B cell (primary cell): ENCODE measurements at regions not wholly inside any gene's neighbourhood (a gene's known extent, or its start where the extent isn't known, plus 50 kb on each side); places are given as distances from the start of the nearest gene placed in this dataset.

Experiments used
- ATAC-seq: fragments of 200-7000 bp; cut with Tn5 transposase; one replicate; pipeline ENCODE4 v1.10.0; 2021; ENCODE audit warnings: low read depth, mild to moderate bottlenecking, moderate number of reproducible peaks, moderate library complexity
- CTCF ChIA-PET: fragments of 350-600 bp; sonication (Branson Sonifier 250); formaldehyde crosslinking; loops from one replicate; lab custom pipeline; 2021; ENCODE audit warnings: antibody characterized with exemption, inconsistent platforms; lab: Charles Lee
- POLR2A ChIA-PET: fragments of 350-600 bp; sonication (Branson Sonifier 250); formaldehyde crosslinking; loops from one replicate; lab custom pipeline; 2021; ENCODE audit warnings: antibody characterized with exemption; lab: Charles Lee
- DNase-seq: peaks from one replicate; pipeline ENCODE4 v3.0.0; 2013
- H2AFZ ChIP-seq: 2 replicates; pipeline ENCODE4 v1.6.1; 2012; ENCODE audit warnings: mild to moderate bottlenecking, low read depth, low read length; ENCODE audit not compliant: insufficient read depth, poor library complexity, severe bottlenecking
- H3K27ac ChIP-seq, 2 donors: 1 replicate in 1 of 2; 2 replicates in 1 of 2; pipeline ENCODE4 v1.5.1; 2012 to 2013; ENCODE audit warnings: low read length in 2 of 2, mild to moderate bottlenecking in 2 of 2, moderate library complexity in 1 of 2
- H3K27me3 ChIP-seq, 4 experiments: fragments of 200-600 bp in 1 of 4; sonication (generic) in 1 of 4; replicated peaks in 1 of 4; 1 replicate in 2 of 4; 2 replicates in 2 of 4; pipeline versions ENCODE4 v1.6.1 to v1.7.0; 2013 to 2016; ENCODE audit warnings: low read length in 3 of 4, mild to moderate bottlenecking in 2 of 4, mixed read lengths in 1 of 4, moderate library complexity in 1 of 4; ENCODE audit not compliant: insufficient read depth in 4 of 4, control insufficient read depth in 3 of 4; ENCODE audit errors: control extremely low read depth in 1 of 4
- H3K36me3 ChIP-seq, 2 experiments: replicated peaks in 1 of 2; 1 replicate in 1 of 2; 2 replicates in 1 of 2; pipeline versions ENCODE4 v1.6.1 to v1.7.1; 2013; ENCODE audit warnings: low read length in 1 of 2; ENCODE audit not compliant: insufficient read depth in 2 of 2, control insufficient read depth in 1 of 2; ENCODE audit errors: control extremely low read depth in 1 of 2, extremely low read depth in 1 of 2
- H3K4me1 ChIP-seq, 2 donors: fragments of 200-600 bp in 1 of 2; sonication (generic) in 1 of 2; 1 replicate in 1 of 2; 2 replicates in 1 of 2; pipeline versions ENCODE4 v1.5.1 to v1.6.1; 2013 to 2017; ENCODE audit warnings: low read length in 2 of 2; ENCODE audit not compliant: control insufficient read depth in 2 of 2, insufficient read depth in 2 of 2
- H3K4me2 ChIP-seq: replicated peaks from 2 replicates; pipeline ENCODE3; 2012; ENCODE audit warnings: mild to moderate bottlenecking, low read depth, low read length; ENCODE audit not compliant: poor library complexity, severe bottlenecking
- H3K4me3 ChIP-seq, 5 experiments: fragments of 200-600 bp in 1 of 5; sonication (generic) in 1 of 5; 1 replicate in 3 of 5; 2 replicates in 2 of 5; pipeline versions ENCODE4 v1.5.1 to v1.7.0; 2011 to 2016; ENCODE audit warnings: low read length in 4 of 5, mild to moderate bottlenecking in 4 of 5, low read depth in 2 of 5, control low read depth in 1 of 5, moderate library complexity in 1 of 5; ENCODE audit not compliant: insufficient read depth in 1 of 5; ENCODE audit errors: control extremely low read depth in 1 of 5, extremely low read depth in 1 of 5
- H3K79me2 ChIP-seq: fragments of 200-600 bp; sonication (generic); one replicate; pipeline ENCODE4 v1.6.0; 2016; ENCODE audit warnings: low read length; ENCODE audit not compliant: control insufficient read depth, insufficient read depth
- H3K9ac ChIP-seq: fragments of 200-600 bp; sonication (generic); 2 replicates; pipeline ENCODE4 v1.6.1; 2017; ENCODE audit warnings: mild to moderate bottlenecking, low read length, moderate library complexity
- H3K9me3 ChIP-seq, 3 donors: one replicate each; pipeline versions ENCODE4 v1.6.1 to v1.7.1; 2013; ENCODE audit warnings: low read length in 2 of 3; ENCODE audit not compliant: control insufficient read depth in 2 of 3, insufficient read depth in 1 of 3; ENCODE audit errors: control extremely low read depth in 1 of 3
- H4K20me1 ChIP-seq: 2 replicates; pipeline ENCODE4 v1.6.0; 2012; ENCODE audit warnings: mild to moderate bottlenecking, low read length; ENCODE audit not compliant: insufficient read depth, control insufficient read depth, poor library complexity, severe bottlenecking
- H3K27ac Mint-ChIP-seq: one replicate; pipeline ENCODE4 v1.8.0; 2021; ENCODE audit warnings: mixed read lengths
- H3K27me3 Mint-ChIP-seq: one replicate; pipeline ENCODE4 v1.8.0; 2021; ENCODE audit warnings: mixed read lengths
- H3K4me1 Mint-ChIP-seq: one replicate; pipeline ENCODE4 v1.8.0; 2021; ENCODE audit warnings: mixed read lengths
- H3K4me3 Mint-ChIP-seq: one replicate; pipeline ENCODE4 v1.8.0; 2021; ENCODE audit warnings: mixed read lengths
- H3K9me3 Mint-ChIP-seq: one replicate; pipeline ENCODE4 v1.8.0; 2022; ENCODE audit warnings: mixed read lengths; ENCODE audit not compliant: insufficient read depth
- EZH2 ChIP-seq: IDR thresholded peaks from 2 replicates; pipeline ENCODE4 v1.6.1; 2012; ENCODE audit warnings: borderline replicate concordance, low read depth, mild to moderate bottlenecking, moderate library complexity, low read length; ENCODE audit not compliant: insufficient read depth, poor library complexity, severe bottlenecking
- WGBS: methylation state at CpG from one replicate; pipeline ENCODE4 v1.1.5; 2013; ENCODE audit warnings: missing lambda C conversion rate; ENCODE audit not compliant: insufficient coverage; 5-methylcytosine and 5-hydroxymethylcytosine counted together
- intact Hi-C: fragments of 100-400 bp; cut with micrococcal nuclease; formaldehyde crosslinking; loops from one replicate; pipeline ENCODE4 v1.10.0; 2022
- TF ChIP-seq, protein P1 (sequence below): fragments of 200-600 bp; IDR thresholded peaks from one replicate; pipeline ENCODE4 v1.8.0; 2022; ENCODE audit warnings: antibody characterized with exemption, mild to moderate bottlenecking

DNA sequence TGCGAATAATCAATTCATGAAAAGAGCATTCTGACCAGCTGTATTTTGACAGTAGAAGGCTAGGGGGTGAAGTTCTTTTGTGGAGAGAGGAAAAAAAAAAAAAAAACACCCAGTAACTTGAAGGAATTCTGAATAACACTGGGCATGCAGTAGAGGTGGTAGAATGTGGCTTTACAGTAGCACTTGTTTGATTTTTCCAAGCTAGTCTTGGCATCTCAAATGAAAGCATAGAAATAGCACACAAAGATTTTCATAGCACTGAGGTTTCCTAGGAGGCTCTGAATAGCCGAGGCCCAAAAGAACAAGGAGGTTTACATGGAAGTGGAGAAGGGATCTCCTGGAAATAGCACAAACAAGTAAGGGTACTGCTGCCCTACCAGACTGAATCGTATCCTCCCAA is 470.2 kb upstream of the CDH20 start:
- 100% methylated on average over 1 of the region's 3 CpGs for WGBS
- H3K9me3 Mint-ChIP-seq, result no peaks in the 10 kb centered on the region
- H3K4me3 ChIP-seq, result no peak overlapping the region
- no peak overlapping the region for H3K4me3 Mint-ChIP-seq
- H3K27me3 Mint-ChIP-seq, result no peaks in the 10 kb centered on the region
- H3K4me2 ChIP-seq, result no peak overlapping the region
- intact Hi-C loops, result no loop called here
- H3K27ac ChIP-seq, result no peak overlapping the region
- no peaks in the 10 kb centered on the region for H3K79me2 ChIP-seq
- POLR2A ChIA-PET, result no interaction called here
- H3K4me1 Mint-ChIP-seq, result no peaks in the 10 kb centered on the region
- no peaks in the 10 kb centered on the region for H3K27me3 ChIP-seq
- no peaks in the 10 kb centered on the region for H3K4me1 ChIP-seq
- DNase-seq, result no peak
- no peak overlapping the region for H2AFZ ChIP-seq
- H4K20me1 ChIP-seq, result no peaks in the 10 kb centered on the region
- TF ChIP-seq, protein P1, sequence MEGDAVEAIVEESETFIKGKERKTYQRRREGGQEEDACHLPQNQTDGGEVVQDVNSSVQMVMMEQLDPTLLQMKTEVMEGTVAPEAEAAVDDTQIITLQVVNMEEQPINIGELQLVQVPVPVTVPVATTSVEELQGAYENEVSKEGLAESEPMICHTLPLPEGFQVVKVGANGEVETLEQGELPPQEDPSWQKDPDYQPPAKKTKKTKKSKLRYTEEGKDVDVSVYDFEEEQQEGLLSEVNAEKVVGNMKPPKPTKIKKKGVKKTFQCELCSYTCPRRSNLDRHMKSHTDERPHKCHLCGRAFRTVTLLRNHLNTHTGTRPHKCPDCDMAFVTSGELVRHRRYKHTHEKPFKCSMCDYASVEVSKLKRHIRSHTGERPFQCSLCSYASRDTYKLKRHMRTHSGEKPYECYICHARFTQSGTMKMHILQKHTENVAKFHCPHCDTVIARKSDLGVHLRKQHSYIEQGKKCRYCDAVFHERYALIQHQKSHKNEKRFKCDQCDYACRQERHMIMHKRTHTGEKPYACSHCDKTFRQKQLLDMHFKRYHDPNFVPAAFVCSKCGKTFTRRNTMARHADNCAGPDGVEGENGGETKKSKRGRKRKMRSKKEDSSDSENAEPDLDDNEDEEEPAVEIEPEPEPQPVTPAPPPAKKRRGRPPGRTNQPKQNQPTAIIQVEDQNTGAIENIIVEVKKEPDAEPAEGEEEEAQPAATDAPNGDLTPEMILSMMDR, result no peak
- TF ChIP-seq EZH2, result no peak
- H3K36me3 ChIP-seq, result no peaks in the 10 kb centered on the region
- CTCF ChIA-PET, result no interaction called here
- no peak for ATAC-seq
- H3K9ac ChIP-seq, result no peak overlapping the region
- no peaks in the 10 kb centered on the region for H3K9me3 ChIP-seq
- no peak overlapping the region for H3K27ac Mint-ChIP-seq

DNA sequence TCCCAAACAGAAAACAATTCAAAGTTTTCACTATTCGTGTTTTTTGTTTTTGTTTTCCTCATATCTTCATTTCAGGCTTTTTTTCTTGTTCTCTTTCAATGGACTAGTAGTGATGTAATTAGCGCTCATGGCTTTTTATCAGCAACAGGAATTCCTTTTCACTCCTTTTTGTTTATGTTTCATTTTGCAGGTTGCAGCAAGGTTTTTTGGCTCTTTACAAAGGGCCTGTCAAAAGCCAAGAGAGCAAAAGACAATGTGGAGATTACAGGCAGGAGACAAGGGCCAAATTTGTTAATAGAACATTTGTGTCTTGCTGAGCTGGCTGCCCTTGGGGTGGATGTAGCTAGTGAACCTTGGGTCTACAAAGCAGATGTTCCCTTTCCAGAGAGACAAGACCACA is 467.4 kb upstream of the CDH20 start:
- Mint-ChIP-seq H3K4me1 (no peaks in the 10 kb centered on the region), H3K27me3 (no peaks in the 10 kb centered on the region), H3K4me3 (no peak overlapping the region), H3K27ac (no peak overlapping the region), H3K9me3 (no peaks in the 10 kb centered on the region)
- CTCF ChIA-PET, result no interaction called here
- no peak overlapping the region for H2AFZ ChIP-seq
- TF ChIP-seq EZH2, result no peak
- TF ChIP-seq, protein P1, result no peak
- POLR2A ChIA-PET, result no interaction called here
- intact Hi-C loops, result no loop called here
- no peaks in the 10 kb centered on the region for H3K4me1 ChIP-seq
- no peak for ATAC-seq
- H3K4me3 ChIP-seq, result no peak overlapping the region
- H3K27me3 ChIP-seq, result no peaks in the 10 kb centered on the region
- H4K20me1 ChIP-seq, result no peaks in the 10 kb centered on the region
- H3K4me2 ChIP-seq, result no peak overlapping the region
- DNase-seq, result no peak
- H3K36me3 ChIP-seq, result no peaks in the 10 kb centered on the region
- H3K27ac ChIP-seq, result no peak overlapping the region
- no peak overlapping the region for H3K9ac ChIP-seq
- no peaks in the 10 kb centered on the region for H3K79me2 ChIP-seq
- WGBS, result no CpG with 5 or more reads among the region's 2 CpGs
- H3K9me3 ChIP-seq, result no peaks in the 10 kb centered on the region
